HG02885 (cell line): ENCODE measurements at regions not wholly inside any gene's neighbourhood (a gene's known extent, or its start where the extent isn't known, plus 50 kb on each side); places are given as distances from the start of the nearest gene placed in this dataset.
"Not testable (repeated sequence)": the region's sequence is repeated elsewhere in the genome, so short reads cannot be mapped to it uniquely, and the experiment has no call there.

Experiments
- ATAC-seq: cut with Tn5 transposase; IDR thresholded peaks from one replicate; pipeline ENCODE4 v1.9.1; 2021; ENCODE audit warnings: mild to moderate bottlenecking; ENCODE audit not compliant: unreplicated experiment, poor library complexity

DNA sequence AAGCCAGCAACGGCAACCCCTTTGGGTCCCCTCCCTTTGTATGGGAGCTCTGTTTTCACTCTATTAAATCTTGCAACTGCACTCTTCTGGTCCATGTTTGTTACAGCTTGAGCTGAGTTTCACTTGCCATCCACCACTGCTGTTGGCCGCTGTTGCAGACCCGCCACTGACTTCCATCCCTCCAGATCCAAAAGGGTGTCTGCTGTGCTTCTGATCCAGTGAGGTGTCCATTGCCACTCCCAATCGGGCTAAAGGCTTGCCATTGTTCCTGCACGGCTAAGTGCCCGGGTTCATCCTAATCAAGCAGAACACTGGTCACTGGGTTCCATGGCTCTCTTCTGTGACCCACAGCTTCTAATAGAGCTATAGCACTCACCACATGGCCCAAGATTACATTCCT, 615.1 kb downstream of the CETN3 start:
- ATAC-seq = not testable (repeated sequence)

DNA sequence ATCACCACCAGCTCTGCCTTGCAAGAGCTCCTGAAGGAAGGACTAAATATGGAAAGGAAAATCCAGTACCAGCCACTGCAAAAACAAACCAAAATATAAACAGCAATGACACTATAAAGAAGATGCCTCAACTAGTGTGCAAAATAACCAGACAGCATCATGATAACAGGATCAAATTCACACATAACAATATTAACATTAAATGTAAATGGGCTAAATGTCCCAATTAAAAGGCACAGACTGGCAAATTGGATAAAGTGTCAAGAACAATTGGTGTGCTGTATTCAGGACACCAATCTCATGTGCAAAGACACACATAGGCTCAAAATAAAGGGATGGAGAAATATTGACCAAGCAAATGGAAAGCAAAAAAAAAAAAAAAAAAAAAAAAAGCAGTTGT, 629.8 kb downstream of the CETN3 start:
- ATAC-seq = not testable (repeated sequence)

DNA sequence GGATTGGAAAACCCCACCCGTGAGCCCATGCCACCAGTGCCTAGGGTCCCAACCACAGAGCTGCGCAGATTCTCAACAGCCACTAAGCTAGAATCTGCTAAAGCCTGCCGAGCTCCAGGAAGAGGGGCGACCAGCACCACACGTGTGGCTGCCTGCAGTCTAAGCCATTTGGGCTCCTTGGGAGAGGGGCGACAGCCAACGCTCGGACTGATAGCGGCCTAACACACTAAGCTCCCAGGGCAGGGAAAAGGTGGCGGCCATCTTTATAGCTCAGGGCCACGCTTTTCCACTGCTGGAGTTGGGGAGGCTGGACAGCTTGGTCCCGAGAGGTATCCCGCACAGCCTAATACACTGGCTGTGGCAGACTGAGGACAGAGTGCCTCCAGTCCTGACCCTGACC, 631.8 kb downstream of the CETN3 start:
- no peak for ATAC-seq

DNA sequence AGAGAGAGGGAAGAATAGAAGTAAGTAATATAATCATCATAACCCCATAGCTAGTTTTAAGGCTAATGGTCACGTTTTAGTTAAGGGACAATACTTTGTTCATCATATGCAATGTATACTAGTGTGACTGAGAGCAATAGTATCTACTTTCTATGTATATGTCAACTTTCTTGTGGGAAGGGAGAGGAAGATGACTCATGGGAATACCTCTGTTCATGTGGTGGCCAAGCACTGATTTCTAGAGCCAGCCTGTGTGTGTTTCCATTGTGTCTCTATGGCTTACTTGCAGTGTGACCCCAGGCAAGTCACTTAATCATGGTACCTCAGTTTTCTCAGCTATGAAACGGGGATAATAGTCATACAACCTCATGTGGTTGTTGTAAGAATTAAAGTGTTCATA, 639.6 kb downstream of the CETN3 start:
- ATAC-seq = no peak

DNA sequence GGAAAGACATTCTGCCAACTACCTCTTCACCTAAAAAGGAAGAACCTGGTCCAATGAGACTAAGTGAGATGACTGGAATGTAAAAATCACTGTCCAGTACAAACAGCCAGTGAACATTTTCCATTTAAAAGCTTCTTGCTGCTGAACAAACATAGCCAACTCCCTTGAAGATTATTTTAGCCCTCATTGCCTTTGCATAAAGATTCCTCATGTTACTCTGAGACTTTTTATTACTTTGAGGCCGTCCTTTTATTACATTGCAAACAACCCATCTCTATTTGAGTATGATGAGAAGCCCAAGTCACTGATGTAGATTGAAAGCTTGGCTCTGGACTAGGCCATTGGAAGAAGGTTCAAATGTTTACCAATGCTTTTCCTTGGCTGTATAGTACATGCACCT, 649.8 kb downstream of the CETN3 start:
- ATAC-seq = no peak

DNA sequence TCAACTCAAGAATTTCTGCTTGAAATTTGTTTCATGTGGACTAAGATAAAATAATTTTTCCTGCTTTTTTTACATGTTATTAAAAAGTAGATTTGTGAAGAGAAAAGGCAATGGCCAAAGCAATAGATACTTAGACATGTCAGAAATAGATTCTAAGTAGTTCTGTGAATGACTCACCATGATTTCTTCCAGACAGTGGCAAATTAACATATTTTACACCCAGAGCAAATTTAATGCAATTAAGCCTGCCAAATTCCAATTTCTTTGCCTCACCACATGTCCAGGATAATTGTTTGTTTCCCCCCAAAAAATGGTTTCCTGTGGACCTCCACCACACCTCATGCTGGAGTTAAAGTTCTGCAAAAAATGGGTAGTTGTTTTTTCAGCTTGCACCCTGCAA, 651.4 kb downstream of the CETN3 start:
- no peak for ATAC-seq

DNA sequence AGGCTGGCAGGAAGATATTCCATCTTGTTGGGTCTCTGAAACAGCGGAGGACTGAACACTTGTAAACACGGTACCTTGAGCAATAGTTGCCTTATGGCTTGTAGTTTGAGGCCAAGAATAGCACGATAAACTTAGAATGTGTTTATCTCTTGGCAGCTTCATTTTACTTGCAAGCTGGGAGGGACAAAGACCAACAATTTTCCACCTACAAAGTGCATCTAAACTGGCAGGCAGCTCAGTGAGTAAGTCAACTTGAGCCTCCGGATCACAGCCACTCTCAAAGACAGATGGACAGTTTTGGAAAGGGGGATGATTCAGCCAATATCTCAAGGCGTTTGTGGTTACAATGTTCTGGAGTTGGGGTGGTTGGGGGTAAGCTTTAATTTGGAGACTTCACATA, 652.6 kb downstream of the CETN3 start:
- no peak for ATAC-seq

DNA sequence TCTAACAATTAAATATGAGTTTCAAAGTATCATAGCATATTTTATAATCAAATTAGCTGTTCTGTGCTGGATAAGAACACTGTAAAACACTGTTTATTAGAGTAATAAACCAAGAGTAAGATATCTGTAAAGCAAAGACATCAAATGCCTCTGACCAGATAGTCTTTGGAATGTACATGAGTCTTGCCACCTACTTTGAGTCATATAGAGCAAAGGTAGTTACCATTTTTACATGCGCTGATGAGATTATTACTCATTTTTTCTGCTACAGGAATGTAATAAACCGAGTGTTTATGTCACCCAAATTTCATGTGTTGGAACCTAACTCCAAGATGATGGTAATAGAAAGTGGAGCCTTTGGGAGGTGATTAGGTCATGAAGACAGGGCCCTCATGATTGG, 654.5 kb downstream of the CETN3 start:
- no peak for ATAC-seq

DNA sequence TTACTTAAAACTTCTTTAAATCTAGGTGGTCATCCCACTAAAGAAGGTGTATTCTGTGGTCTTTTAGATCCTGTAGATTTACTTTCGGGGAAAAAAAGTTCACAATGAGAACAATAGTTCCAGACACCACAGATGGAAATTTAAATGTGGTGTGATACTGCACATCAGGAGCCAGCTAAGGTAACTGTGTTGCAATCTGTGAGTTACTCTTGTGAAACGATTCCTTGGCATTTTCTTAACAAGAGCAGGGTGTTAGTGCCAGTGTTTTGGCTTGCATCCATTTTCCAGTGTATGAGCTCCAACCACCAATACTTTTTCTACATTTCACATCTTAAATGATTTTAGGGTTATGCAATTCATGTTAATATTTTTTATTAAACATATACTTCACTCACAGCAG, 674.5 kb downstream of the CETN3 start:
- no peak for ATAC-seq

DNA sequence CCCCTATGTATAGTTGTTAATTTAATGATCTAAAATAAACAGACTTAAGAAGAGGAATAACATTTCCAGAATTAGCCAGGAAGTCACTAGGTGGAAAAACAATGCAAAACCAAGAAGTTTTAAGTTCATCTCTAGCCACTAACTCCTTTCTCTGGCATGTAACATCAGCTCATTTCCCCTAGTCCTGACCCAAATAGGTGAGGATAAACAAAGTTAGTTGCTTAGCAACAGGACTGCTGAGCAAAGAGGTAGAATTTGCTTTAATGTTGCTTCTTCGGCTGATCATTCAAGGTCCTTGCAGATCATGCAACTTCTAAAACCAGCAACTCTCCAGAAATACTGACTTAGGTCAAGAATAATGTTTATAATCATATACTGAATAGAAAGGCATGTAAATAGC, 675.8 kb downstream of the CETN3 start:
- no peak for ATAC-seq

DNA sequence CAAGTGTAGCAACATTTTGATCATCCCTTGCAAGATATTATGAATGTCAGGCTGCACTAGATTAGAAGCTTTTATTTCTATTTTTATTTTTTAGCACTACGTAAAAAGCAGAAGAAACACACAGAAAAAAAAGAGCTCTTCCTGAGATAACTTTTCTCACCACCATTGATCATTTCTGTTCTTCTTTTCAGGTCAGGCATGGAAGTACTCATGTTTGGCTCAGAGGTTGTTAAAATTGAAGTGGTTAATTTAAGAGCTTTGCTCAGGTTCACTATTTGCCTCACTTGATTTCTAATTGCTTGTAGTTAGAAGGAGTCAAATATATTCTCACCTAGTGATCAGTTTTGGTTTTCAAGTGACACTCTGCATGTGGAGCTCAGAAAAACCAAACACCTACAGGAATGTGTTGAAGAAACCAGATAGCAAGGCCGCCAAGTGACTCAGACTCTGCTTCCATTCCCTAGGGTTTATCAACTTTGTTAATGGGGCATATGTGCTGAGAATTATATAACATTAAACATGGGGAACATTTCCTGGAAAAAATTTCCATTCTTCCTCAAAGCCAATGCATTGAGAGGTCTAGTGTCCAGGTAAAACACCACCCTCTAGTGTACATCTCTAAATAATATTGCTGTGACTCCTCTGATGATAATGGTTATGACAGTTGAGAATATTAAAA, 679.8 kb downstream of the CETN3 start:
- peak; percentile 46 for ATAC-seq

DNA sequence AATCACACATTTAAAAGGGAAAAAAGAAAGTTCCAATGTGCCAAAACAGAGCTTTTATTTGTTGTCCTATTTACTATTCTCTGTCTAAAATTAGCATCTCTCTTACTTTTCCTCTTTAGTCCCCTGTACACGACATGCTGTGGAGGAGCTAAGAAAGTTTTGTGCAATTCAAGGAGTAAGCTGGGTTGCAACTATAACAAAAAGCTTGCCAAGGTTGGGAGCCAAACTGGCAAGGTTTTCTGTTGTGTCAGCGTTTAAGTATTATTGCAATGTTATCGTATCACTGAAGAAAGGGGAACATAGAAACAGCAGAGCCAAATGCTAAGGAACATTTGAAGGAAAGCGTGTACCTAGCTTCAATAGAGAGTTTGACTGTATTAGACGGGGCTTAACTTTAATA, 680.8 kb downstream of the CETN3 start:
- ATAC-seq = no peak

DNA sequence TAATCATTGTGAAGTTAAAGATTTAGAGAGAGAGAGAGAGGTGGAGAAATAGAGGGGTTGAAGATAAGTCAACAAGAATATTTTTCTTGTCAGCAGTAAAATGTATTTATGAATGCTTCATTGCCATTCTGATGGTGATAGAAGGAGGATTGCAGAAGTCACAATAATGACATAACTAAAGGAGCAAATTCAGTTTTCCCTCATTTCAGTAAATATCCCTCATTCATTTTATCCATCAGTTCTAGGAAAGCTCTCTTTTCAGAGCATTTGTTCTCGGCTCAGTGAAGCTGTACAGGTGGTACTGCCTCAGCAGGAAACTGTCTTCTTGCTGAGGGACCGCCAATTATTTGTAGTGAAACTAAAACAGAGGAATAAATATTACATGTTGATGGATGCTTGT, 681.4 kb downstream of the CETN3 start:
- ATAC-seq = no peak

DNA sequence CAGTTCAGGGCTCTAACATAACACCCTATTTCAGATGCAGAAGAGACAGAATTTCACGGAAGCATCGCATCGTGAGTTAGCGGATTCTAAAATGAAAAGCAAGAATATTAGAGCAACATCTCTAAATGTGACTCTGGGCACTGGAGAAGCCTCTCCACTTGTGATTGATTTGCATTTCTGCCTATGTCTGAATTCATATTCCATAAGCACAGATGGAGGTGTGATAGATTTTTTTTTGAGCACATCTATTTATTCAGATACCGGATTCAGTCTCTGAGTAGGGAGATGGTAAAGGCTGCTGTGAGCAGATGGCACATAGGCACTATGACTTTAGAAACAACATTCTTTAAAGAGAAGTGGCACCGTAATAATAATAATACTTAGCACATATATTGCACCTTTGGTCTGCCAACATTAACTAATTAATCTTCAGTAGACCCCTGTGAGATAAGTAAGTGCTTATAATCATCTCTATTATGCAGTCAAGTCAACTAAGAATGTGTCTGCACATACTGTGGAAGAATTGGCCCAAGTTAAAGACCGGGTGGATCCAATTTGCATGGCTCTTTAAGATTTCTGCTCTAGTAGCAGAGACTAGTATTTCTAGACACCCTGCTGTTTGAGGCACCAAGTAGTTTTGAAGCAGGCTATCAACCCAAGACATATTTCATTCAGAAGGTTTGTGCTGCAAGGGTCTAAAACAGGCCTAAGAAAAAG, 685.0 kb downstream of the CETN3 start:
- ATAC-seq = no peak

DNA sequence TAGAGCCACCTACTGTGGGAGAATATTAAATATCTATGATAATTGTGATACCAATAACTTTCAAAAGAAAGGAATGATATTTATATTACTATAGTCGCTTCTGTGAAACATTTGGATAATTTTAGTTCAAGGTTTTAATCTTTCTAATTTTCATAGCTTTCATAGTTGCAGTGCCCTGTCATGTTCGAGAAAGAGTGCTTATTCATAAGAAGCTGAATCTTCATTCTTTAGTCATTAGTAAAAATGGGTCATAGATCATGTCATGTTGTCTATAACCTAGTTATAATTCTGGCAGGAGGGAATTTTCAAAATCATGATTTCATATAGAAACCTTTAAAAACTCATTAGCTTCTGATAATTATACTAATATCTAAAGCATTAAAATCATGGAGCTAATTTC, 685.6 kb downstream of the CETN3 start:
- ATAC-seq = no peak

DNA sequence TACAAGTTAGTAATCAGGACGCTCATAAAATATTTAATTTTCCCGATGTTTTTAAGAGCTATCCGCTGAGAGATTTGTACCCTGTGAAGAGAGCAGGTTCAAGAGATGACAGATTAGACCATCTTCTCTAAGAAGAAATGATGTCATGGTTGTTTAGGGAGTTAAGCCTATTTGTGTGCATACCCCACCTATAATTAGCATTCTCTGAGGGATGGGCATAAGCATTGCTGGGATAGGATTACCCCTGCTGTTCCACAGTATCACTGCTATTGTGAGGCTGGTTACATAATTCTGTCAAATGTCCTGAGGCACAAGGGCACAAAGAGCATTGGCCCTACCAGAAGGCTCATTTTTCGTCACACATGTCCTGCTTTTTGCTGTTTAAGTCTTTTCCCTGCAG, 687.0 kb downstream of the CETN3 start:
- no peak for ATAC-seq

DNA sequence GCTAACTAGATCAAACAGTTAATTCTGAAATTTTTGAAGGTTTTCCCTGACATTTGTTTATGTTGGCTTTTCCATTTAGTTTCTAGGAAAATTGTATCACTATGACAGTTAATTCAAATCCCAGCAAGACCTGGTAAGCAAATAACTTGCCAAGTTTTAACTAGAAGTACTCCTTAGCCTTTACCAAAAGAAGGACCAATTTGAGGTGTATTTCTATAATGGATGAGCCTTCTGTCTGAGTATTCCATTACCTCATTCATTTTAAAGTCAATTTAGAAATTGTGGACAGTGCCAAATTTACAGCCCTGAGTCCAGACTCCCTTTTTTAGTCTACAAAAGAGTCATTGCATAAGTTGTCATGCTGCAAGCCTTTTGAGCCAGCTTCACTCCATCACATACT, 687.6 kb downstream of the CETN3 start:
- ATAC-seq = no peak

DNA sequence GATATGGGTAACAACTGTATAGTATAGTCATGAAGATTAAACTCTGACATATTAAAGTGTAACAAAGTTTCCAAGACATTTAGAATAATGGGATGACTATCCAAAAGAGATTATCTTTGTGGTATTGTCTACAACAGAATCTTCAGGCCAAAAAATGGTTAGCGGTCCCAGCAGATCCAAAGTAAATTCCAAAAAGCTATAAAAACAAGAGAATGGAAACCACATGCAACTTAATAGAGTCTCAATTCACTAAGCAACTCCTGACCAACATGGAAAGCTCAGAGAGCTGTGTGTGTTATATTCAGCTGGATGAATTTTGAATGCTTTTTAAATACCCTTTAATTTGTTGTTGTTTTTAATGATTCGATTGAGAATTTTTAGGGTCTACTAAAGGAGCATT, 688.2 kb downstream of the CETN3 start:
- ATAC-seq = no peak

DNA sequence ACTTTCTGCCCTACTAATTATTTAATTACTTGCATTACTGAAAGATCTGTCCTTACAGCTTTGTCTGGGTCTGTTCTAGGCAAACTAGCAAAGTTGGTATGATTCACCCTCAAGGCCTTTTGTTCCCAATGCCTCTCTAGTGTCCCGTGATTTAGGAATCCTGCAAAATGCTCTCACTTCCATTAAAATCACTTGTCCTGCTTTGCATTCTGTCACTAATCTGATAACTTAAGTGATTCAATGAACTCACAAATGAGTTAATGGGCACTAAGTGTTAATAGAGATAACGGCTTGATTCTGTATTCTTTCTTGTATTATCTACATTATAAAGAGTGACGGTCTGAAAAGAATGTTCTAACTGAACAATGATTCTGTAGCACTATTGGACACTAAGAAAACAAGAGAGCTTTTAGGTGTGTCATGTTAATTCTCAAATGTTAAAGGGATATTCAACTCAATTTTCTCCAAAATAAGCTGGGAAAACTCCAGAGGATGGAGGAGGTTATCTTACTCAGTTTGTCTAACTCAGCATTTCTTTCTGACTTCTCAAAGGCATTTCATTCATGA, 697.3 kb downstream of the CETN3 start:
- no peak for ATAC-seq

DNA sequence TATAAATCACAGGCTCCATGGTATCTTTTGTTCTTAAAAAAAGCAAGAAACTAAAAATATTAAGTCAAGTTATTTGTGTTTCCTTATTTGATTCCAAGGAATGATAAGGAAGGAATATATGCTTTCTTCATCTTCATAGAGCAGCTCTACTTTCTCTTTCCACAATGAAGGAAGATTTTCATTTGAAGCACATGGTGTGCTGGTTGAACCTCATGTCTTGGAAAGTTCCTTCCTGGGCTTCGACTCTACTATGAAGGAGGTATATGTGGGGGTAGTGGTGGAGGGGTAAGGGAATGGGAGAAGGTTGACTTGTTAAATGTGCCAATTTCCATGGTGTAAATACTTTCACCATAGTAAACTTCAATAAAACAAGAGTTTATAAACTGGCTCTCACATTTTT, 698.0 kb downstream of the CETN3 start:
- no peak for ATAC-seq

DNA sequence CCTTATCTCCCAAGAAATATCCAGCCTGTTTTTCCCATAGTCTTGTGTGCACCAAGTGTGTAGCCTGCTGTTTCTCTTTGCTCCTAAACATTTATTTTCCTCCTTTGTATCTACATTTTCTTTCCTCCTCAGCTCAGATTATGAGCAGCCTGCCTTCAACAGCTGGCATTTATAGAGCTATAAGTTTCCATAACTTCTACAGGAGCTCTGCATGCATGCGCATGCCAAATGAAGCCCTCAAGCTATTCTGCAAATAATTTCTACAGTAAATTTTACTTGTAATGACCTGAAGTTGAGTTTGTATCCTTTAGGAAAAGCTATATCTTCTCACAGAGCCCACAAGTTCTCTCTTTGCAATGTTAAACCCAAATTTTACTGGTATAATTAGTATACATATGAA, 699.5 kb downstream of the CETN3 start:
- no peak for ATAC-seq

DNA sequence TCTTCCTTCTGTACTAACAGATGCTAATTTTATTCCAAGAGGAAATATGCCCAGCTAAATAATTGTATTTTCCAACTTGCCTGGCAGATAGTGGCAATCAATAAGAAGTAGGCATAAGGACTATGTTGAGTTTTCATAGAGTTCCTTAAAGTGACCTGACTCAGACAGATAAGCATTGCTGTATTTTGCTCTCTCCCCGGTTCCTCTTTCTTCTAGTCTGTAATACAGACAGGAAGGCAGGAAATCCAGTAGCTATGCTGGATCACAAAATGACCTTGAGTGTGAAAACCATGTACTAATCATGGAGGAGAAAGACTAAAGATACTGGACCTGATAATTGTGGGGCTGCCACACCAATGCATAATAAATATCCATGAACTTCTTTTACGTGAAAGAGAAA, 701.7 kb downstream of the CETN3 start:
- ATAC-seq = no peak
